ENCODE measurements at regions not wholly inside any gene's neighbourhood (a gene's known extent, or its start where the extent isn't known, plus 50 kb on each side); places are given as distances from the start of the nearest gene placed in this dataset.
"Not testable (repeated sequence)": the region's sequence is repeated elsewhere in the genome, so short reads cannot be mapped to it uniquely, and the experiment has no call there.

DNA sequence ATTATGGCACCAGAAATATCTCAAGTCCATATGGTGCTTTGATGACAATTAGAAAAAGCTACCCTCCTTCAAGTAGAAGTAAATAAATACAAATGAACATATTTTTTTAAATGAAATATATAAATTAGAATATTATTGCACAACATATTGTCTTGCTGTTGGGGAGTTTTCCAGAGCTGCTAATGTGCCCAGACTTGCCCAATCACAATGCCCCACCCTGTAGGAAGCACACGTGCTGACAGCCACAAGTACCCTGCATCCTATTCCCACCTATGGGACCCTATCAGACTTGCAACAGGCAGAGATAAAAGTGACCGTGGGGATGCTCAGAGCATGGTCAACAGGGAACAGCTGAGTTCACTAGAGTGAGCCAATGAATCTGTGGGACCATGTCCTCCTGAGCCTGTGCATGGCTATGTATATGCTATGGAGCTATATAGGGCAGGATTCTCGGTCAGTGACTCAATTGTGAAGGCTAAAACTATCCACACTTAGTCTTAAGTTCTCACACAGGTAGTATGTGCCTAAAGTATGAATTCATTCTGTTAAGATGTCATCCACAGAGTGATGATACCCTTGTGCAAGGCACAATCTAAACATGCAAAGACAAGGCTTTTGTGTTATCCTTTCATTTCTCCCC is 336.0 kb downstream of the HGF start:
- DNase-seq (ENCODE audit: low spot score) = no peak

- DNase-seq (ENCODE audit: low spot score) = no peak
Measured at GRCh38 chr7:81433206-81433605, 336.6 kb downstream of the HGF start.

- no peak for DNase-seq (ENCODE audit: low spot score)
Measured at GRCh38 chr7:81430761-81431160, 339.1 kb downstream of the HGF start.

GRCh38 chr7:81430150-81430549 is 339.7 kb downstream of the HGF start:
- no peak for DNase-seq (ENCODE audit: low spot score)

GRCh38 chr7:81427461-81427860 is 342.4 kb downstream of the HGF start:
- DNase-seq (ENCODE audit: low spot score) = no peak

DNA sequence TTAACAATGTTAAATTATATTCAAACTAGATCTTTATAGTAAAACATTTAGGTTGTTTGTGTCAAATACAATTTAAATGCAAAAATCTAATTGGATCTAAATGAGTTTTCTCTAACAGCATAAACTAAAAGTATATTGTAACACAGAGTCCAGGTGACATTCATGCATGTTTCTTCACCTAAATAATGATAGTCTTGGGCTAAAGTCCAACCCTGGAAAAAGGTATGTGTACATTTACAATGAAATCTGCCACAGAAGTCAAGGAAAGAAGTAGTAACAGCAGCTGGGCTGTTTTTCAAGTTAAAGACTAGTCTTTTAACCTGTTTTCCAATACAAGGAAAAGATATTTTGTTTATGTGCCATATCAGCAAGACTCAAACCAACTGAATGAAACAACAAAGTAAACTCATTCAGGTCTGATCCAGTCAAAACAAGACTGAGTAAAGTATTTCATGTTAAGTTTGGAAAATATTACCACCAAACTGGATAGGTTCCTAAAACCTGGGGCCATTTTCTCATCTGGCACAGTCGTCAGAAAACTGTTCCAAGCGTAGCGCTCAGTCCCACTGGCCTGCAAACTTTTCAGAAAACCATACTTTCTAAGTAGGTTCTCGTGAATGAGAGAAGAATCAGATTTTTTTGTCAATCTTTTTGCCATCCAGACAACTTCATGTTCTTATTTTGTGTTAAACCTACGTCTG is 349.2 kb downstream of the HGF start:
- DNase-seq (ENCODE audit: low spot score) = no peak

DNA sequence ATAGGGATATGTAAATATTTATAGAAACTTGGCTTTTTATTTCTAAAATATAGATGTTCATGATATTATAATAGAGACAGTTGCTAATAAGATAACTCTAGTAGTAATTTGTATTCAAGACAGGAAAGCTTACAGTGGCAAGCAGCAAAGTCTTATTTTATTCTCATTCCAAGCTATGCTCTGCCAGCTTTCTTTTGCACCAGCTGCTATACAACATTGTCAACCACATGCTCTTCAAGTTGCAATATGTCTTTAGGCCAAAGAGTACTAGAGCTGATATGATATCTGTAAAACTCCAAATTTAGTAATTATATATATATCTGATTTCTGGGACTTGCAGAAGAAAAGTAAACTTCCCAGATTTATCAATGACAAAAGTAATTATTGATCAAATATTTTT is 350.1 kb downstream of the HGF start:
- DNase-seq (ENCODE audit: low spot score) = no peak

GRCh38 chr7:81416659-81417058 is 353.2 kb downstream of the HGF start:
- DNase-seq (ENCODE audit: low spot score) = no peak

- DNase-seq (ENCODE audit: low spot score) = no peak
Measured at GRCh38 chr7:81415181-81415580, 354.7 kb downstream of the HGF start.

GRCh38 chr7:81414411-81414810 is 355.4 kb downstream of the HGF start:
- DNase-seq (ENCODE audit: low spot score) = no peak

GRCh38 chr7:81410471-81411117 is 359.3 kb downstream of the HGF start:
- no peak for DNase-seq (ENCODE audit: low spot score)

DNA sequence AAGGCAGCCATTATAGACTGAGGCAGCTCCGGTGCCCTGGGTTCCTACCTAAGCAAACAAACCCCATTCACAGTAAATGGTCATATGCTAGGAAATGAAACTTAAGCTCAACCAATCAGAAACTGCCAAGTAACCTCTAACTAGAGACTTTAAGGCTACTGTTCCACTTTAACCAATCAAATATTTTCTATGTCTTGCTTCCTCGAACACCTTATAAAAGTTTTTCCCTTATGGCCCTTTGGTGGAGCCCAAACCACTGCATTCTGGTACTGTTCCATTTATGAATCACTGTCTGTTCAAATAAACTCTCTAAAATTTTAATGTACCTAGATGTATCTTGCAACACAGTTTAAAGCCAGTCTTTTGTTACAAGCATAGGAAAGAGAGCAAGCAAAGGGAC is 361.1 kb downstream of the HGF start:
- no peak for DNase-seq (ENCODE audit: low spot score)

DNA sequence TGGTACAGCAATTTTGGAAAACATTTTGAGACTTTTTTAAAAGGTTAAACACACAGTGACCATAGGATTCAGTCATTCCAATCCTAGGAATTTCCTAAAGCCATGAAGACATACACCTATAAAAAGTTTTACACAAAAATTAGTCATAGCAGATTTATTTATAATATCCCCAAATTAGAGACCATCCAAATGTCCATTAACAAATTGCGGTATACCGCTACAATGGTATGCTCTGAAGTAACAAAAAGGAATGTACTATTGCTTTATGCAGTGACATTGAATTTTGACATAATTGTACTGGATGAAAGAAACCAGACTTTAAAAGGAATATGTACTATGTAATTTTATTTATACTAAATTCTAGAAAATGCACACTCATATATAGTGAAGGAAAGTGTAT is 362.8 kb downstream of the HGF start:
- no peak for DNase-seq (ENCODE audit: low spot score)

DNA sequence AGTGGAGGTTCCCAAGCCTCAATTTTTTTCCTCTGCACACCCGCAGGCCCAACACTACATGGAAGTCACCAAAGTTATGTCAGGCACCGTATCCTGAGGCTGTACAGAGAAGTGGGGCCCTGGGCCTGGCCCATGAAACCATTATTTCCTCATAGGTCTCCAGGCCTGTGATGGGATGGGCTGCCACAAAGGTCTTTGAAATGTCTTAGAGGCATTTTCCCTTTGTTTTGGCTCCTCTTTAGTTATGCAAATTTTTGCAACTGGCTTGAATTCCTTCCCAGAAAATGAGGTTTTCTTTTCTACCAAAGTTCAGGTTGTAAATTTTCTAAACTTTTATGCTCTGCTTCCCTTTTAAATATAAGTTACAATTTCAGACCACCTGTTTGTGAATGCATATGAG is 365.2 kb downstream of the HGF start:
- no peak for DNase-seq (ENCODE audit: low spot score)

DNA sequence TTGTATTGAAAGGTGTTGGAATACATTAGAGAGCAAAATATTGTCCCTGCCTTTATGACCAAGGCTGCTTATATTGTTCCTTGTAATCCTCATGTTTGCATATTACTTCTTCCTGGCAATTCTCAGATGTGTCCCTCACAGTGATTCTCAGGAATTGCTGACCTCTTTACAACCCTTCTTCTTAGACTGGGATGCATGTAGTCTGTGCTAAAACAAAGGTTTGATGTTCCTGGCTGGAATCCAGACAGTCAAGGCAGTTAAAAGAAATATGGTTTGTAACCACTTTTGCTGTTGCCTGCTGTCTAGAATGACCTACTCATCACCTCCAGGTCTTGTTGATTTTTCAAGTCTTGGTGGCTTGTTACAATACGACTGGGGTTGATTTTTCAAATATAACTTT is 367.6 kb downstream of the HGF start:
- DNase-seq (ENCODE audit: low spot score) = no peak

- DNase-seq (ENCODE audit: low spot score) = no peak
Measured at GRCh38 chr7:81399471-81399870, 370.4 kb downstream of the HGF start.

DNA sequence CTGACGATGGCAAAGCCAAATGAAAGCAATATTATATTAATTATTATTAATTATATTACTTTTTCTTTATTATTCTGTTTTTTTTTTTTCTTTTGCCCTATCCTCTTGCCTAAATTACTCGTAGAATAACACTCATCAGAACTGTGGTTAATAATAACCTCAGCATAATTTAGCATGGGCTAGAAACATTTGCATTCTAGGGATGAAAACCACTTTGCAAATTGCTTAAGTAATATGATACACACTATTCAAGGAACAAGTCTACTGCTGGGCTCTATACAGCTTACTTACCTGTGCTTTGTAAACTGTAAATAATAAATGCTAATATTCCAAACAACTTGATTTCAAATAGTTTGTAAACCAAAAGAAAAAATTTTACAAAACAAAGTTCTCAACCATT is 375.8 kb downstream of the HGF start:
- no peak for DNase-seq (ENCODE audit: low spot score)

DNA sequence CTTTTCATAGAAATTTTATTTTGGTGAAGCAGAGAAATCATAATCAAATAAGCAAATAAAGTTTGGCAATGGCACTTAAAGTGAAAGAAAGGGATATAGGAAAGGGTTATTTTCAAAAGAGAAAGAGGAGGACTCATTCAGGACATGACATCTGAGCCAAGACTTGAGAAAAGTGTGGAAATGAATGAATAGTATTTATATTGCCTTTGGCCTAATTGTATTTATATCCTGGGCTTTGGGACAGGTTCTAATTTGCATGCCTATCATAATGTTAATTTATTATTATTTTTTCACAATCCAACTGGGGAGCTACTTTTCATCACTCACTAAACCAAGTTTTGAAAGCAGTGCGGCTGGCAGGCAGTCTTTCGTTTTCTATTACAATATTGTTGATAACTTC is 376.8 kb downstream of the HGF start:
- DNase-seq (ENCODE audit: low spot score) = no peak

DNA sequence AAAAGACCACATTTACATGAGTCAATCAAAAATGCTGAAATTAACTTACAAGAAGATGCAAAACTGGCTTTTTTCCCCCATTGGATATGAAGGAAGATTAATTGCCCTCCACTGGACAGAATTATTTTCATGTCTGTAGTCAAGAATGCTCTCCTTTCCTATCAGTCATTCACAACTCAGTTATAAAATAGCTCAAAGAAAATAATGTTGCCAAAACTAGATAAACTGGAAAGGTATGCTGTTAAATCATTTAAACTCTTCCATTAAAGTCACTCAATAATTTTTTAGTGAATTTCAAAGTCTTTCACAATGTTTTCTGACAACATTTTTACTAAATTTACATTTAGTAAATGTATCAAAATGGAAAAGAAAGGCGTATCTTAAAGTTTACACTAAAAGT is 384.5 kb downstream of the HGF start:
- DNase-seq (ENCODE audit: low spot score) = no peak

- DNase-seq (ENCODE audit: low spot score) = no peak
Measured at GRCh38 chr7:81383846-81384245, 386.0 kb downstream of the HGF start.

DNA sequence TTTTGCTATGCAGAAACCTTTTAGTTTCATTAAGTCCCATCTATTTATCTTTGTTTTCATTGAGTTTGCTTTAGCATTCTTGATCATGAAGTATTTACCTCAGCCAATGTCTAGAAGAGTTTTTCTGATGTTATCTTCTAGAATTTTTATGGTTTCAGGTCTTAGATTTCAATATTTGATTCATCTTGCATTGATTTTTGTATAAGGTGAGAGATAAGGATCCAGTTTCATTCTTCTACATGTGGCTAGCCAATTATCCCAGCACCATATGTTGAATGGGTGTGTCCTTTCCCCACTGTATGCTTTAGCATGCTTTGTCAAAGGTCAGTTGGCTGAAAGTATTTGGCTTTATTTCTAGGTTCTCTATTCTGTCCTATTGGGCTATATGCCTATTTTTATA is 395.2 kb downstream of the HGF start:
- not testable (repeated sequence) for DNase-seq (ENCODE audit: low spot score)

- no peak for DNase-seq (ENCODE audit: low spot score)
Measured at GRCh38 chr7:81370822-81371221, 399.0 kb downstream of the HGF start.

GRCh38 chr7:81367326-81367931 is 402.4 kb downstream of the HGF start:
- DNase-seq (ENCODE audit: low spot score) = no peak
